AG04449 (cell line): ENCODE measurements at regions not wholly inside any gene's neighbourhood (a gene's known extent, or its start where the extent isn't known, plus 50 kb on each side); places are given as distances from the start of the nearest gene placed in this dataset.

Experiments
- CTCF ChIA-PET: fragments of 350-600 bp; formaldehyde crosslinking; extraction: SDS; loops from one replicate; lab custom pipeline; 2021; ENCODE audit warnings: antibody characterized with exemption; lab: Yijun Ruan, JAX
- POLR2A ChIA-PET: fragments of 400-600, 350-600 bp; formaldehyde crosslinking; extraction: SDS; loops from one replicate; lab custom pipeline; 2020; ENCODE audit warnings: antibody characterized with exemption, inconsistent platforms; lab: Yijun Ruan, JAX
- DNase-seq: peaks from one replicate; pipeline ENCODE4 v3.0.0-alpha.2; 2010; ENCODE audit warnings: low read depth, low spot score
- H3K4me3 ChIP-seq: 2 replicates; pipeline ENCODE4 v1.5.1; 2011; ENCODE audit warnings: low read depth, mild to moderate bottlenecking, control low read depth, low read length
- TF ChIP-seq, protein P1 (sequence below): IDR thresholded peaks from one replicate; pipeline ENCODE4 v1.5.1; 2011; ENCODE audit warnings: mild to moderate bottlenecking, moderate library complexity, low read length, control low read depth, inconsistent platforms; ENCODE audit not compliant: insufficient read depth; ENCODE audit errors: missing control alignments

DNA sequence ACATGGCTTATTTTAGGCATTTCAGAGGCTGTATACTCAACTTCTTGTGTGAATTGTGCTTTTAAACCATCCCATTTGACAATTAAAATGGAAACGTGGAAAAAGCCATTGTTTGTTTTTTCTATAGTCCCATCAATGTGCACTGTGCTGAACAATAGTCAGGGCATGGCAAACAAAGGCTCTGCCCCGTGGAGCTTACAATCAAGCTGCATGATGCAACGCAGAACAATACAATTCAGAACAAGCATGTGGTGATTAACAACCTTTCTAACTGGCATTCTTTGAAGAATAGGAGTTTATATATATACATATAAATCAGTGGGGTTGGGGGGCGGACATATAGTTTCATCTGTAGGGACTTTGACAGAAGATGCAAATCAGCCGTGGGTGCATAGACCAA, 2125.4 kb upstream of the WWC1 start:
- TF ChIP-seq, protein P1, sequence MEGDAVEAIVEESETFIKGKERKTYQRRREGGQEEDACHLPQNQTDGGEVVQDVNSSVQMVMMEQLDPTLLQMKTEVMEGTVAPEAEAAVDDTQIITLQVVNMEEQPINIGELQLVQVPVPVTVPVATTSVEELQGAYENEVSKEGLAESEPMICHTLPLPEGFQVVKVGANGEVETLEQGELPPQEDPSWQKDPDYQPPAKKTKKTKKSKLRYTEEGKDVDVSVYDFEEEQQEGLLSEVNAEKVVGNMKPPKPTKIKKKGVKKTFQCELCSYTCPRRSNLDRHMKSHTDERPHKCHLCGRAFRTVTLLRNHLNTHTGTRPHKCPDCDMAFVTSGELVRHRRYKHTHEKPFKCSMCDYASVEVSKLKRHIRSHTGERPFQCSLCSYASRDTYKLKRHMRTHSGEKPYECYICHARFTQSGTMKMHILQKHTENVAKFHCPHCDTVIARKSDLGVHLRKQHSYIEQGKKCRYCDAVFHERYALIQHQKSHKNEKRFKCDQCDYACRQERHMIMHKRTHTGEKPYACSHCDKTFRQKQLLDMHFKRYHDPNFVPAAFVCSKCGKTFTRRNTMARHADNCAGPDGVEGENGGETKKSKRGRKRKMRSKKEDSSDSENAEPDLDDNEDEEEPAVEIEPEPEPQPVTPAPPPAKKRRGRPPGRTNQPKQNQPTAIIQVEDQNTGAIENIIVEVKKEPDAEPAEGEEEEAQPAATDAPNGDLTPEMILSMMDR: no peak
- CTCF ChIA-PET: no interaction called here
- no peak for DNase-seq
- no peak overlapping the region for H3K4me3 ChIP-seq
- POLR2A ChIA-PET: no interaction called here

DNA sequence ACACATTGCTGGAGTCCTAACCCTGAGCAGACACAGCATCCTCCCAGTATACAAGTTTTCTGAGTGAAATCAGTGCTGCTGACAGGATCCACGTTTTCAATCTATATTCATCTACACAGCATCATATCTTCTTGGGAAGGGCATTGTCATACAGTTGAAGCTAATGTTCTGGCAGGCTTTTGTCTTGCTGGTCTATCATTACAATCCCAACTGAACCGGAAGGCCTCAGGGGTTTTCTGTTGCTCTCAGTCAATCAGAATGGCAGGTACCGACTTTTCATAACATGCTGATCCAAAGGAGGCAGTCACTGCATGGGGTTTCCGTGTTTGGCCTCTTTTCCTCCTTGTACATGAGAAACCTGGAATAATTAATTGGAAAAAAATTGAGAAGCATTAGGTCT, 2118.8 kb upstream of the WWC1 start:
- TF ChIP-seq, protein P1: no peak
- DNase-seq: no peak
- CTCF ChIA-PET: no interaction called here
- POLR2A ChIA-PET: no interaction called here
- H3K4me3 ChIP-seq: no peak overlapping the region

DNA sequence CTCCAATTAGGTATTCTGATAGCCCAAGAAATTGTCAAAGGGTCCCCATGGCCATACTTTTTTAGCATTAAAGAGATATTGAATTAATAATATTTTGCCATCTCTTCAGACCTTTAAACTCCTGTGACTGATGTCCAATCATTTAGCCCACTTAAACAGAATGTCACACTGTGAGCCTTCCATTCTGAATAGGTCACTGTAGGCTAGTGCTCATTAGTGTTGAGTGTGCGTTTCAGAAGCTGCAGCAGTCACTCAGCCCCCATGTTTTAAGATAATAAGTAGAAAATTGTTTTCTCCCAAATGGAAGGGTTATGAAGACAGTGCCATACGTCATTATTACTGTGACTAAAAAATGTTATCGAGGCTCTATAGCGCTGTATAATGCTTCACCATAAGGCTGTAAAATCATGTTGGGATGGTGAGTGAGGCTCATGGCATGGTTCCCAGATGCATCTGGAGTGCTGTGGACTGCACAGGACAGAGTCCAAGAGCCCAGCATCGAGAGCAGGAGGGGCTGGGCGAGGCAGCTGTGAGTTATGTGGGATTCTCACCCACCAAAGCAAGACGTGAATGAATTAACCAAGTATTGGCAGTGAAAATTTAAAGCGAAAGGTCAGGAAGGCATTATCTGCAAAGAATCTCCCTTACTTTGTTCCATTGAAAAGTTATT, 2112.9 kb upstream of the WWC1 start:
- no peak for DNase-seq
- ChIA-PET CTCF (no interaction called here), POLR2A (no interaction called here)
- TF ChIP-seq, protein P1: no peak
- H3K4me3 ChIP-seq: no peak overlapping the region

DNA sequence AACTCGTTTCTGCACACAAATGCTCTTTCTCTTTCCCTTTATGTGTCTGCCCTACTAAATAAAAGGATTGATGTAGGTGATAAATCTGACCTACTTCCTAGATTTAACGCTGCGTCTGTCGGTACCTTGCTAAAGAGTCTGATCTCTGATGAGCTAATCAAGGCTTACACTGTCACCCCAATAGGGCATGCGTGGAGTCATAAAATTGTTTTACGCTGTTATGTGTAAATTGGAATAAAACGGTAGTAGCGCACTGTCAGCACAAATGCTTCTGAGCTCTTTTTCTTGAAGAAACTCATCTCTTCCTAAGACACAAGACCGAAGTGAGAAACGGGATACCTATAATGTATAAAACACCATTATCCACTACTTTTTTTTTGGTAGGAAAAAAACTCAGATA, 2106.3 kb upstream of the WWC1 start:
- CTCF ChIA-PET: no interaction called here
- TF ChIP-seq, protein P1: no peak
- POLR2A ChIA-PET: no interaction called here
- H3K4me3 ChIP-seq: no peak overlapping the region
- DNase-seq: no peak

DNA sequence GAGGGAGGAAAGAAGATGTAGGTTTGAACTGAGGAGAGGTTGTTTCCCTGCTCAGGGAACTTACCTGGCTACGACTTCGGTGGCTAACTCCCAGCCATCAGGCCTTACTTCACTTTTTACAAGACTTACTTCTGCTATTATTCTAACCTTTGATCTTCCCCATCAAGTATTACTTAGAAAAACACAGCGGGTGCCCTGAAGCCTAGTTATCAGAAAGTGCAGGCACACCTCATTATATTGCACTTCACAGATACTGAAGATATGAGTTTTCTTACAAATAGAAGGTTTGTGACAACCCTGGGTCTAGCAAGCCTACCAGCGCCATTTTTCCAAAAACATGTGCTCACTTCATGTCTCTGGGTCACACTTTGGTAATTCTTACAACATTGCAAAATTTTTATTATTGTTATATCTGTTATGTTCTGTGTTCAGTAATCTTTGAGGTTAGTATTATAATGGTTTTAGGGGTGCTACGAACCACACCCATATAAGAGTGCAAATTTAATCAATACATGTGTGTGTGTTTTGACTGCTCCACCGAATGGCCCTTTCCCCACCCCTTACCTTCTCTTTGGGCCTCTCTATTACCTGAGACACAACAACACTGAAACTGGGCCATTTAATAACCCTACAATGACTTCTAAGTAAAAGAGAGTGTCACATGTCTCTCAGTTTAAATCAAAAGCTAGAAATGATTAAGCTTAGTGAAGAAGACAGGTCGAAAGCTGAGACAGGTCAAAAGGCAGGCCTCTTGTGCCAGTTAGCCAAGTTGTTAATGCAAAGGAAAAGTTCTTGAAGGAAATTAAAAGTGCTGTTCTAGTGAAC, 2102.7 kb upstream of the WWC1 start:
- TF ChIP-seq, protein P1: no peak
- no peak overlapping the region for H3K4me3 ChIP-seq
- ChIA-PET POLR2A (no interaction called here), CTCF (no interaction called here)
- DNase-seq: no peak

DNA sequence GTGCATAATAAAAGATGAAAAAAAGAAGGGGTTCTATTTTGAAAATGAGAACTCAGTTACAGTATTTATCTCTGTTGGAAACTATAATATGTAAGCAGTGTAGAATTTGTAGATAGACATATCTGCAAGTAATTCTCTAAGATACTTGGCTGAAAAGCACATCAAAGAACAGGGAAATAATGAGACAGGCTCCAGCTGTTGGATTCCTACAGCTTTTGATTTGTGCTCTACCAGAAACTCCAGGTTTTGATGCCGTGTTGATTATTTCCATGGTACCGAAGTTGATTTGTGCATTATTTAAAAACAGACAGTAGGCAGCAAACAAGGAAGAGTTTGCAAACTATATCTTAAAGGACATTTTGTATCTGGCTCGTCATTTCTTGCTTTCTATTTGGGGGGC, 2098.7 kb upstream of the WWC1 start:
- ChIA-PET POLR2A (no interaction called here), CTCF (no interaction called here)
- no peak for DNase-seq
- TF ChIP-seq, protein P1: no peak
- H3K4me3 ChIP-seq: no peak overlapping the region
